Keratinocyte (primary cell): ENCODE measurements at regions not wholly inside any gene's neighbourhood (a gene's known extent, or its start where the extent isn't known, plus 50 kb on each side); places are given as distances from the start of the nearest gene placed in this dataset.

Experiments used
- EZH2 ChIP-seq: IDR thresholded peaks from one replicate; pipeline ENCODE4 v1.6.1; 2012; ENCODE audit warnings: inconsistent platforms, mild to moderate bottlenecking, low read length, moderate library complexity
- TF ChIP-seq, protein P1 (sequence below), 3 experiments: IDR thresholded peaks in 1 of 3; conservative IDR thresholded peaks in 1 of 3; optimal IDR thresholded peaks in 1 of 3; 2 replicates in 2 of 3; 3 replicates in 1 of 3; pipeline versions ENCODE3 to v1.5.1; 2011; ENCODE audit warnings: low read length in 3 of 3, mild to moderate bottlenecking in 3 of 3, moderate library complexity in 2 of 3, control low read depth in 1 of 3, inconsistent platforms in 1 of 3; ENCODE audit not compliant: insufficient read depth in 2 of 3; ENCODE audit errors: extremely low read depth in 1 of 3

GRCh38 chr2:153661801-153662200 lies 183.2 kb upstream of the RPRM start:
- TF ChIP-seq, protein P1, sequence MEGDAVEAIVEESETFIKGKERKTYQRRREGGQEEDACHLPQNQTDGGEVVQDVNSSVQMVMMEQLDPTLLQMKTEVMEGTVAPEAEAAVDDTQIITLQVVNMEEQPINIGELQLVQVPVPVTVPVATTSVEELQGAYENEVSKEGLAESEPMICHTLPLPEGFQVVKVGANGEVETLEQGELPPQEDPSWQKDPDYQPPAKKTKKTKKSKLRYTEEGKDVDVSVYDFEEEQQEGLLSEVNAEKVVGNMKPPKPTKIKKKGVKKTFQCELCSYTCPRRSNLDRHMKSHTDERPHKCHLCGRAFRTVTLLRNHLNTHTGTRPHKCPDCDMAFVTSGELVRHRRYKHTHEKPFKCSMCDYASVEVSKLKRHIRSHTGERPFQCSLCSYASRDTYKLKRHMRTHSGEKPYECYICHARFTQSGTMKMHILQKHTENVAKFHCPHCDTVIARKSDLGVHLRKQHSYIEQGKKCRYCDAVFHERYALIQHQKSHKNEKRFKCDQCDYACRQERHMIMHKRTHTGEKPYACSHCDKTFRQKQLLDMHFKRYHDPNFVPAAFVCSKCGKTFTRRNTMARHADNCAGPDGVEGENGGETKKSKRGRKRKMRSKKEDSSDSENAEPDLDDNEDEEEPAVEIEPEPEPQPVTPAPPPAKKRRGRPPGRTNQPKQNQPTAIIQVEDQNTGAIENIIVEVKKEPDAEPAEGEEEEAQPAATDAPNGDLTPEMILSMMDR (optimal IDR thresholded peaks at IDR 0.05 in 1 of 3, IDR thresholded peaks at IDR 0.05 in 1 of 3, conservative IDR thresholded peaks at IDR 0.05 in 1 of 3; ENCODE audit: extremely low read depth in 1 of 3, insufficient read depth in 2 of 3, low read length in 3 of 3), result no peak
- TF ChIP-seq EZH2, result no peak
